SK-N-SH (cell line): ENCODE measurements at regions not wholly inside any gene's neighbourhood (a gene's known extent, or its start where the extent isn't known, plus 50 kb on each side); places are given as distances from the start of the nearest gene placed in this dataset.

ENCODE experiments used
- CTCF ChIA-PET: fragments of 300-600, 350-600 bp; formaldehyde crosslinking; extraction: SDS; loops from one replicate; lab custom pipeline; 2021; lab: Yijun Ruan, JAX
- POLR2A ChIA-PET: fragments of 350-600 bp; sonication (Branson Sonifier 250); formaldehyde crosslinking; extraction: SDS; loops from one replicate; lab custom pipeline; 2020; ENCODE audit warnings: antibody characterized with exemption, inconsistent platforms; lab: Yijun Ruan, JAX
- DNase-seq: peaks from one replicate; pipeline ENCODE4 v3.0.0; 2012
- H2AFZ ChIP-seq: fragments of 200-600 bp; sonication (generic); 2 replicates; pipeline ENCODE4 v1.8.1; 2016; ENCODE audit warnings: antibody characterized with exemption, mild to moderate bottlenecking, low read depth
- H3F3A ChIP-seq: fragments of 200-600 bp; sonication (generic); replicated peaks from 2 replicates; pipeline ENCODE3; 2016; ENCODE audit warnings: antibody characterized with exemption, mild to moderate bottlenecking; ENCODE audit not compliant: insufficient read depth
- H3K27ac ChIP-seq, 2 experiments: fragments of 200-500 bp in 1 of 2; fragments of 200-600 bp in 1 of 2; sonication (Bioruptor generic) in 1 of 2; sonication (generic), shearing (Covaris generic) in 1 of 2; 2 replicates each; pipeline versions ENCODE4 v1.5.1 to v1.6.1; 2014 to 2016; ENCODE audit warnings: low read depth in 2 of 2, inconsistent platforms in 1 of 2, low read length in 1 of 2, mild to moderate bottlenecking in 1 of 2, mixed read lengths in 1 of 2
- H3K27me3 ChIP-seq: fragments of 200-600 bp; sonication (generic), shearing (Covaris generic); 2 replicates; pipeline ENCODE4 v1.6.1; 2016; ENCODE audit warnings: mixed run types; ENCODE audit not compliant: insufficient read depth
- H3K36me3 ChIP-seq, 2 experiments: fragments of 200-500 bp in 1 of 2; fragments of 200-600 bp in 1 of 2; sonication (Bioruptor generic) in 1 of 2; sonication (generic) in 1 of 2; replicated peaks in 1 of 2; 2 replicates each; pipeline versions ENCODE3 to v1.5.1; 2014 to 2016; ENCODE audit warnings: low read length in 1 of 2, mild to moderate bottlenecking in 1 of 2; ENCODE audit not compliant: insufficient read depth in 2 of 2, control insufficient read depth in 1 of 2
- H3K4me1 ChIP-seq, 2 experiments: fragments of 200-500 bp in 1 of 2; fragments of 200-600 bp in 1 of 2; sonication (Bioruptor generic) in 1 of 2; sonication (generic), shearing (Covaris generic) in 1 of 2; 2 replicates each; pipeline versions ENCODE4 v1.5.1 to v1.6.1; 2014 to 2016; ENCODE audit warnings: low read depth in 1 of 2, low read length in 1 of 2, mixed run types in 1 of 2; ENCODE audit not compliant: insufficient read depth in 2 of 2, control insufficient read depth in 1 of 2
- H3K4me2 ChIP-seq: fragments of 200-600 bp; sonication (generic), shearing (Covaris generic); 2 replicates; pipeline ENCODE4 v1.6.1; 2017; ENCODE audit warnings: mixed run types
- H3K4me3 ChIP-seq, 2 experiments: fragments of 200-500 bp in 1 of 2; fragments of 200-600 bp in 1 of 2; sonication (Bioruptor generic) in 1 of 2; sonication (generic), shearing (Covaris generic) in 1 of 2; 2 replicates each; pipeline versions ENCODE4 v1.5.1 to v1.8.1; 2014 to 2016; ENCODE audit warnings: low read depth in 2 of 2, inconsistent platforms in 1 of 2, low read length in 1 of 2, mild to moderate bottlenecking in 1 of 2, mixed read lengths in 1 of 2, moderate library complexity in 1 of 2
- H3K79me2 ChIP-seq: fragments of 200-600 bp; sonication (generic); 2 replicates; pipeline ENCODE4 v1.8.1; 2017; ENCODE audit warnings: mild to moderate bottlenecking; ENCODE audit not compliant: insufficient read depth
- H3K9ac ChIP-seq: fragments of 200-600 bp; sonication (generic); 2 replicates; pipeline ENCODE4 v1.6.1; 2017; ENCODE audit warnings: mixed run types
- H3K9me2 ChIP-seq: fragments of 200-600 bp; sonication (generic); 2 replicates; pipeline ENCODE4 v1.6.1; 2017; ENCODE audit warnings: mixed run types
- H3K9me3 ChIP-seq: fragments of 200-600 bp; sonication (generic); 2 replicates; pipeline ENCODE4 v1.6.1; 2017; ENCODE audit warnings: mixed run types, mild to moderate bottlenecking, moderate library complexity
- H4K20me1 ChIP-seq: fragments of 200-600 bp; sonication (generic); 2 replicates; pipeline ENCODE4 v1.6.1; 2017; ENCODE audit warnings: mild to moderate bottlenecking, mixed run types; ENCODE audit not compliant: insufficient read depth
- CHD2 ChIP-seq: fragments of 150-350 bp; IDR thresholded peaks from 2 replicates; pipeline ENCODE4 v1.6.1; 2018; ENCODE audit warnings: low read length; ENCODE audit not compliant: partially characterized antibody
- CTCF ChIP-seq: fragments of 200-600 bp; sonication (generic); IDR thresholded peaks from 2 replicates; pipeline ENCODE4 v1.6.1; 2017; ENCODE audit warnings: antibody characterized with exemption, mild to moderate bottlenecking, moderate library complexity
- EP300 ChIP-seq, 2 experiments: IDR thresholded peaks; 2 replicates each; pipeline versions ENCODE4 v1.4.0 to v1.6.1; 2012; ENCODE audit warnings: borderline replicate concordance in 1 of 2, low read depth in 1 of 2, low read length in 1 of 2
- EZH2phosphoT487 ChIP-seq: fragments of 200-600 bp; sonication (generic); IDR thresholded peaks from 2 replicates; pipeline ENCODE4 v1.6.1; 2017; ENCODE audit warnings: low read depth, mixed run types, mild to moderate bottlenecking, antibody characterized with exemption, moderate library complexity, borderline replicate concordance
- FOSL2 ChIP-seq: IDR thresholded peaks from 2 replicates; pipeline ENCODE4 v1.4.0; 2012; ENCODE audit warnings: low read depth, mild to moderate bottlenecking, moderate library complexity, borderline replicate concordance
- FOXJ3 ChIP-seq: sonication (generic); formaldehyde crosslinking; IDR thresholded peaks from 2 replicates; pipeline ENCODE4 v1.5.1; 2020; ENCODE audit warnings: mild to moderate bottlenecking, missing genetic modification reagents
- FOXM1 ChIP-seq: IDR thresholded peaks from 2 replicates; pipeline ENCODE4 v1.4.0; 2012; ENCODE audit warnings: low read depth, mild to moderate bottlenecking
- GATA2 ChIP-seq: sonication (generic); formaldehyde crosslinking; IDR thresholded peaks from 2 replicates; pipeline ENCODE4 v1.5.0; 2020; ENCODE audit warnings: mild to moderate bottlenecking, missing genetic modification reagents
- IRF3 ChIP-seq: fragments of 150-350 bp; IDR thresholded peaks from 2 replicates; pipeline ENCODE4 v1.6.1; 2016; ENCODE audit warnings: mild to moderate bottlenecking, low read depth, low read length
- JUND ChIP-seq: IDR thresholded peaks from 2 replicates; pipeline ENCODE4 v1.4.0; 2012
- MAX ChIP-seq: IDR thresholded peaks from 2 replicates; pipeline ENCODE4 v1.4.0; 2012; ENCODE audit warnings: low read depth
- MEF2A ChIP-seq: IDR thresholded peaks from 2 replicates; pipeline ENCODE4 v1.4.0; 2012; ENCODE audit warnings: low read depth, borderline replicate concordance
- MXI1 ChIP-seq: IDR thresholded peaks from 2 replicates; pipeline ENCODE4 v1.6.1; 2012; ENCODE audit warnings: mild to moderate bottlenecking, low read depth, low read length, improper control_type of control experiment
- NFIC ChIP-seq: IDR thresholded peaks from 2 replicates; pipeline ENCODE4 v1.4.0; 2012; ENCODE audit warnings: borderline replicate concordance
- NRF1 ChIP-seq: IDR thresholded peaks from 2 replicates; pipeline ENCODE4 v1.6.1; 2012; ENCODE audit warnings: low read depth, mild to moderate bottlenecking, low read length
- PBX3 ChIP-seq: IDR thresholded peaks from 2 replicates; pipeline ENCODE4; 2012
- POLR2AphosphoS5 ChIP-seq: IDR thresholded peaks from 2 replicates; pipeline ENCODE4 v1.6.1; 2012; ENCODE audit warnings: low read depth, low read length
- RAD21 ChIP-seq: IDR thresholded peaks from 2 replicates; pipeline ENCODE4 v1.6.1; 2012; ENCODE audit warnings: mild to moderate bottlenecking, low read length
- RCOR1 ChIP-seq: fragments of 150-350 bp; IDR thresholded peaks from 2 replicates; pipeline ENCODE4 v1.6.1; 2017; ENCODE audit warnings: antibody characterized with exemption, low read length
- RFX5 ChIP-seq: IDR thresholded peaks from 2 replicates; pipeline ENCODE4 v1.6.1; 2012; ENCODE audit warnings: mild to moderate bottlenecking, improper control_type of control experiment, low read length
- SIN3A ChIP-seq: IDR thresholded peaks from 2 replicates; pipeline ENCODE4 v1.6.1; 2012; ENCODE audit warnings: low read depth, mild to moderate bottlenecking, low read length, moderate library complexity, borderline replicate concordance
- TAF1 ChIP-seq: IDR thresholded peaks from 2 replicates; pipeline ENCODE4 v1.6.1; 2012; ENCODE audit warnings: low read depth, mild to moderate bottlenecking, low read length, moderate library complexity, borderline replicate concordance
- TEAD4 ChIP-seq: IDR thresholded peaks from 2 replicates; pipeline ENCODE4 v1.4.0; 2012; ENCODE audit warnings: mild to moderate bottlenecking, borderline replicate concordance; ENCODE audit not compliant: insufficient read depth
- USF1 ChIP-seq: IDR thresholded peaks from 2 replicates; pipeline ENCODE4 v1.4.0; 2012; ENCODE audit warnings: low read depth, borderline replicate concordance
- USF2 ChIP-seq: fragments of 150-350 bp; IDR thresholded peaks from 2 replicates; pipeline ENCODE4 v1.6.1; 2017; ENCODE audit warnings: antibody characterized with exemption, low read length, low read depth, borderline replicate concordance
- YY1 ChIP-seq: IDR thresholded peaks from 2 replicates; pipeline ENCODE4 v1.4.0; 2012; ENCODE audit warnings: low read depth, mild to moderate bottlenecking
- ZBTB33 ChIP-seq: IDR thresholded peaks from 2 replicates; pipeline ENCODE4 v1.4.0; 2012; ENCODE audit warnings: low read depth, borderline replicate concordance
- WGBS: methylation state at CpG from one replicate; pipeline ENCODE4 v1.1.6; 2017; ENCODE audit warnings: low lambda C conversion rate; 5-methylcytosine and 5-hydroxymethylcytosine counted together

GRCh38 chr18:46402945-46403344 lies 254.1 kb downstream of the LOXHD1 start:
- WGBS = 27% methylated on average over 4 of the region's 4 CpGs
- CTCF ChIA-PET = interaction anchor here (1.1 to 1.8 kb wide), 3 partner anchors 122 to 255 kb away, joined by 3 to 6 read pairs (median 4); no protein-coding TSS in a partner anchor
- TF ChIP-seq CTCF (no peak), NRF1 (no peak), RFX5 (no peak), PBX3 (no peak), USF1 (no peak), YY1 (no peak), ZBTB33 (no peak), TAF1 (no peak), MAX (no peak), GATA2 (peak; percentile 36), FOSL2 (no peak), RCOR1 (peak; percentile 86), FOXJ3 (CRISPR knock-in tag) (no peak), EZH2phosphoT487 (no peak), USF2 (no peak), EP300 (IDR thresholded peaks at IDR 0.05; ENCODE audit: borderline replicate concordance in 1 of 2, low read depth in 1 of 2, low read length in 1 of 2) (peak in 1 of 2 experiments; percentile 70; a peak in 1 of 4 replicates), MEF2A (no peak), SIN3A (no peak), FOXM1 (no peak), POLR2AphosphoS5 (no peak), TEAD4 (no peak), CHD2 (peak; percentile 40), MXI1 (no peak), JUND (no peak), NFIC (no peak), RAD21 (no peak; the same call in 1 of the 2 replicates), IRF3 (no peak)

More at GRCh38 chr18:46402945-46403344, 254.1 kb downstream of the LOXHD1 start:
- H2AFZ ChIP-seq = no peak overlapping the region
- DNase-seq = peak; percentile 48
- H3F3A ChIP-seq = no peaks in the 10 kb centered on the region
- POLR2A ChIA-PET = no interaction called here
- H3K4me3 ChIP-seq = no peak overlapping the region
- no peaks in the 10 kb centered on the region for H3K79me2 ChIP-seq
- H3K36me3 ChIP-seq = no peaks in the 10 kb centered on the region
- H4K20me1 ChIP-seq = no peaks in the 10 kb centered on the region
- H3K27me3 ChIP-seq = no peaks in the 10 kb centered on the region
- peaks cover 0 to 34% of the 10 kb centered on the region in 2 experiments; a peak in 1 of 4 replicates for H3K4me1 ChIP-seq
- no peak overlapping the region for H3K27ac ChIP-seq
- H3K9ac ChIP-seq = no peak overlapping the region
- no peaks in the 10 kb centered on the region for H3K9me2 ChIP-seq
- no peaks in the 10 kb centered on the region for H3K9me3 ChIP-seq
- H3K4me2 ChIP-seq = no peak overlapping the region
